GM21390 (cell line): ENCODE measurements at regions not wholly inside any gene's neighbourhood (a gene's known extent, or its start where the extent isn't known, plus 50 kb on each side); places are given as distances from the start of the nearest gene placed in this dataset.
A peak's percentile ranks its signal among the peaks of the same experiment; 100 is the strongest.

Source experiments
- ATAC-seq: cut with Tn5 transposase; IDR thresholded peaks from one replicate; pipeline ENCODE4 v1.9.1; 2021; ENCODE audit not compliant: unreplicated experiment

GRCh38 chrX:97763981-97764380 is 880.3 kb downstream of the RPA4 start:
- ATAC-seq = no peak

- no peak for ATAC-seq
Observed at GRCh38 chrX:97766501-97767095, 882.9 kb downstream of the RPA4 start.

- no peak for ATAC-seq
Observed at GRCh38 chrX:97787311-97787710, 903.6 kb downstream of the RPA4 start.

- peak; percentile 53 for ATAC-seq
Observed at GRCh38 chrX:97787849-97788248, 904.1 kb downstream of the RPA4 start.

- ATAC-seq = peak; percentile 58
Observed at GRCh38 chrX:97790850-97791249, 907.1 kb downstream of the RPA4 start.

GRCh38 chrX:97797076-97797475 is 913.4 kb downstream of the RPA4 start:
- no peak for ATAC-seq

GRCh38 chrX:97806238-97806637 is 922.5 kb downstream of the RPA4 start:
- ATAC-seq = no peak

- ATAC-seq = no peak
Observed at GRCh38 chrX:97806946-97807345, 923.2 kb downstream of the RPA4 start.

GRCh38 chrX:97820170-97820569 is 936.5 kb downstream of the RPA4 start:
- ATAC-seq = no peak

GRCh38 chrX:97828471-97828870 is 944.8 kb downstream of the RPA4 start:
- ATAC-seq = no peak

- no peak for ATAC-seq
Observed at GRCh38 chrX:97835969-97836368, 952.3 kb downstream of the RPA4 start.

- no peak for ATAC-seq
Observed at GRCh38 chrX:97841544-97842179, 958.0 kb downstream of the RPA4 start.

GRCh38 chrX:97842468-97843199 is 958.9 kb downstream of the RPA4 start:
- ATAC-seq = no peak

- ATAC-seq = no peak
Observed at GRCh38 chrX:97843200-97843811, 959.6 kb downstream of the RPA4 start.

- ATAC-seq = no peak
Observed at GRCh38 chrX:97844161-97844560, 960.5 kb downstream of the RPA4 start.

GRCh38 chrX:97844943-97845342 is 961.2 kb downstream of the RPA4 start:
- ATAC-seq = no peak

- ATAC-seq = no peak
Observed at GRCh38 chrX:97845451-97845850, 961.7 kb downstream of the RPA4 start.

GRCh38 chrX:97846228-97846627 is 962.5 kb downstream of the RPA4 start:
- no peak for ATAC-seq

- no peak for ATAC-seq
Observed at GRCh38 chrX:97846718-97847237, 963.1 kb downstream of the RPA4 start.

- ATAC-seq = no peak
Observed at GRCh38 chrX:97847885-97848679, 964.4 kb downstream of the RPA4 start.

- no peak for ATAC-seq
Observed at GRCh38 chrX:97849951-97850350, 966.2 kb downstream of the RPA4 start.
